Endothelial cell of umbilical vein (primary cell): ENCODE measurements at regions not wholly inside any gene's neighbourhood (a gene's known extent, or its start where the extent isn't known, plus 50 kb on each side); places are given as distances from the start of the nearest gene placed in this dataset.
A peak's percentile ranks its signal among the peaks of the same experiment; 100 is the strongest.

ENCODE experiments used
- BruUV-seq: library from RNA; stranded (reverse); fragments of 400-500 nt; replicated peaks from 2 replicates; lab custom pipeline; 2021; lab: Mats Ljungman, UMichigan
- CTCF ChIA-PET: fragments of 300-600, 350-600 bp; sonication (Branson Sonifier 250); formaldehyde crosslinking; loops from one replicate; lab custom pipeline; 2021; ENCODE audit warnings: antibody characterized with exemption, inconsistent platforms; lab: Charles Lee
- POLR2A ChIA-PET: fragments of 300-600, 350-600 bp; sonication (Branson Sonifier 250); formaldehyde crosslinking; loops from one replicate; lab custom pipeline; 2021; ENCODE audit warnings: antibody characterized with exemption, inconsistent platforms; lab: Charles Lee
- DNase-seq: peaks from one replicate; pipeline ENCODE4 v3.0.0-alpha.2; 2011; ENCODE audit warnings: low read depth, low spot score
- FAIRE-seq: peaks from 2 replicates; lab custom pipeline; 2011; peaks lifted over from hg19 to GRCh38; lab: Jason Lieb, UNC
- H2AFZ ChIP-seq: 2 replicates; pipeline ENCODE4 v1.6.0; 2012; ENCODE audit warnings: low read depth, low read length, control low read depth, inconsistent platforms
- H3K27ac ChIP-seq: 2 replicates; pipeline ENCODE4 v1.5.1; 2011; ENCODE audit warnings: low read depth, mild to moderate bottlenecking, control low read depth, low read length, moderate library complexity; ENCODE audit not compliant: insufficient read depth
- H3K27me3 ChIP-seq, 2 experiments: 2 replicates each; pipeline versions ENCODE4 v1.6.0 to v1.6.1; 2011; ENCODE audit warnings: low read length in 2 of 2, mixed read lengths in 1 of 2; ENCODE audit not compliant: control insufficient read depth in 2 of 2, insufficient read depth in 2 of 2
- H3K36me3 ChIP-seq, 2 experiments: 2 replicates in 1 of 2; 3 replicates in 1 of 2; pipeline ENCODE4 v1.5.1; 2011; ENCODE audit warnings: low read length in 2 of 2, mild to moderate bottlenecking in 1 of 2, moderate library complexity in 1 of 2; ENCODE audit not compliant: control insufficient read depth in 2 of 2, insufficient read depth in 2 of 2; ENCODE audit errors: extremely low read depth in 1 of 2
- H3K4me1 ChIP-seq: 3 replicates; pipeline ENCODE4 v1.5.1; 2011; ENCODE audit warnings: mild to moderate bottlenecking, low read length; ENCODE audit not compliant: control insufficient read depth, insufficient read depth; ENCODE audit errors: extremely low read depth
- H3K4me2 ChIP-seq: 2 replicates; pipeline ENCODE4 v1.6.1; 2011; ENCODE audit warnings: low read length, control low read depth, mixed read lengths; ENCODE audit not compliant: insufficient read depth
- H3K4me3 ChIP-seq, 3 experiments: fragments of 200-600 bp in 1 of 3; sonication (generic), shearing (Covaris generic) in 1 of 3; replicated peaks in 1 of 3; 2 replicates each; pipeline ENCODE4 v1.5.1; 2011 to 2016; ENCODE audit warnings: control low read depth in 3 of 3, low read length in 3 of 3, mild to moderate bottlenecking in 2 of 3, inconsistent platforms in 1 of 3, low read depth in 1 of 3, moderate library complexity in 1 of 3; ENCODE audit not compliant: insufficient read depth in 1 of 3
- H3K79me2 ChIP-seq: 2 replicates; pipeline ENCODE4 v1.6.0; 2012; ENCODE audit warnings: low read length, inconsistent platforms; ENCODE audit not compliant: control insufficient read depth, insufficient read depth
- H3K9ac ChIP-seq: replicated peaks from 2 replicates; pipeline ENCODE3; 2011; ENCODE audit warnings: low read length, control low read depth; ENCODE audit not compliant: insufficient read depth; ENCODE audit errors: extremely low read depth
- H3K9me1 ChIP-seq: replicated peaks from 3 replicates; pipeline ENCODE4 v1.6.0; 2011; ENCODE audit warnings: mild to moderate bottlenecking, low read length; ENCODE audit not compliant: control insufficient read depth, insufficient read depth; ENCODE audit errors: extremely low read depth
- H3K9me3 ChIP-seq: replicated peaks from 2 replicates; pipeline ENCODE4 v1.5.1; 2012; ENCODE audit warnings: low read length, inconsistent platforms; ENCODE audit not compliant: control insufficient read depth, insufficient read depth
- H4K20me1 ChIP-seq: replicated peaks from 2 replicates; pipeline ENCODE3; 2011; ENCODE audit warnings: mild to moderate bottlenecking, low read length; ENCODE audit not compliant: control insufficient read depth, insufficient read depth; ENCODE audit errors: extremely low read depth
- EZH2 ChIP-seq: IDR thresholded peaks from 2 replicates; pipeline ENCODE4 v1.6.1; 2012; ENCODE audit warnings: borderline replicate concordance, low read depth, mild to moderate bottlenecking, moderate library complexity, low read length, inconsistent platforms; ENCODE audit not compliant: severe bottlenecking
- FOS ChIP-seq: IDR thresholded peaks from 2 replicates; pipeline ENCODE4 v1.6.1; 2011; ENCODE audit warnings: mild to moderate bottlenecking, low read length, moderate library complexity, borderline replicate concordance; ENCODE audit not compliant: insufficient read depth
- GATA2 ChIP-seq: IDR thresholded peaks from 2 replicates; pipeline ENCODE4 v1.7.0; 2011; ENCODE audit warnings: low read depth, mild to moderate bottlenecking, moderate library complexity, mixed read lengths, low read length; ENCODE audit not compliant: insufficient read length, insufficient read depth
- JUN ChIP-seq: IDR thresholded peaks from 2 replicates; pipeline ENCODE4 v1.6.1; 2011; ENCODE audit warnings: borderline replicate concordance, low read depth; ENCODE audit not compliant: insufficient read length, insufficient read depth
- MYC ChIP-seq: IDR thresholded peaks from one replicate; pipeline ENCODE4 v1.6.1; 2011; ENCODE audit warnings: mild to moderate bottlenecking, low read depth, low read length
- POLR2A ChIP-seq: IDR thresholded peaks from 2 replicates; pipeline ENCODE4 v1.6.1; 2012; ENCODE audit warnings: low read depth, mild to moderate bottlenecking, control low read depth, low read length
- POLR2AphosphoS5 ChIP-seq: IDR thresholded peaks from 2 replicates; pipeline ENCODE4 v1.6.1; 2012; ENCODE audit warnings: low read depth, mild to moderate bottlenecking, control low read depth, low read length, moderate library complexity; ENCODE audit not compliant: insufficient read depth
- dilution Hi-C: fragments of 300-500 bp; cut with MboI; formaldehyde crosslinking; loops from one replicate; pipeline ENCODE4 v1.15.0; 2019; ENCODE audit warnings: low sequenced_read_pairs; ENCODE audit not compliant: extremely low pct_ligation_motif_present
- intact Hi-C: fragments of 100-400 bp; cut with micrococcal nuclease; formaldehyde crosslinking; loops from one replicate; pipeline ENCODE4 v1.10.0; 2022
- TF ChIP-seq, protein P1 (sequence below), 2 donors: IDR thresholded peaks; 1 replicate in 1 of 2; 2 replicates in 1 of 2; pipeline ENCODE4 v1.5.1; 2011; ENCODE audit warnings: low read length in 2 of 2, mild to moderate bottlenecking in 2 of 2, moderate library complexity in 2 of 2, control low read depth in 1 of 2, inconsistent platforms in 1 of 2, low read depth in 1 of 2; ENCODE audit not compliant: insufficient read depth in 1 of 2; ENCODE audit errors: extremely low read depth in 1 of 2
- TF ChIP-seq, protein P2 (sequence below): IDR thresholded peaks from 2 replicates; pipeline ENCODE4 v1.6.1; 2011; ENCODE audit not compliant: insufficient read depth, insufficient read length

DNA sequence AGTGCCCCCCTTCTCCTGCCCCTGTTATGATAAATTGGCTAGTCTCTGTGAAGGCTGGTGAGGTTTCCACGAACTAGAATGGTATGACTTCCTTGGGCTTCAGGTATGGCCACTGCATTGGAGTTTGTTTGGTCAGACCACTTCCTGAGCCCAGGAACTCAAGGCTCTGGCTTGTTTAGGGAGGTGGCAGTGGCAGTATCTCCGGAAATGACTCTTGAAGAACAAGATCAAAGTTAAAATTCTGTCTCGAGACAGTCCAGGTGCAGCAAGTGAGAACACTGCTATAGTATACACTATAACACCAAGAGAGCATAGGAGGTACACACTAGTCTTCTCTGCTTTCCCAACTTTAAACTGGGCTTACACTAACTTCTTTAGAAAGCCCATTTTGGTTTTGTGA lies 309.1 kb downstream of the KLF12 start:
- dilution Hi-C loops (no loop called here), intact Hi-C loops (no loop called here)
- Histone ChIP-seq H3K4me2 (no peak overlapping the region), H3K9ac (no peak overlapping the region), H3K79me2 (no peaks in the 10 kb centered on the region), H3K27me3 (no peaks in the 10 kb centered on the region), H4K20me1 (no peaks in the 10 kb centered on the region), H3K9me1 (no peaks in the 10 kb centered on the region), H3K9me3 (no peaks in the 10 kb centered on the region), H3K36me3 (no peaks in the 10 kb centered on the region), H3K4me3 (no peak overlapping the region), H2AFZ (no peak overlapping the region), H3K4me1 (peaks cover 12% of the 10 kb centered on the region), H3K27ac (no peak overlapping the region)
- DNase-seq (no peak), FAIRE-seq (no peak)
- POLR2A ChIA-PET: no interaction called here
- CTCF ChIA-PET: no interaction called here
- BruUV-seq: no TSS peak
- TF ChIP-seq, protein P1, sequence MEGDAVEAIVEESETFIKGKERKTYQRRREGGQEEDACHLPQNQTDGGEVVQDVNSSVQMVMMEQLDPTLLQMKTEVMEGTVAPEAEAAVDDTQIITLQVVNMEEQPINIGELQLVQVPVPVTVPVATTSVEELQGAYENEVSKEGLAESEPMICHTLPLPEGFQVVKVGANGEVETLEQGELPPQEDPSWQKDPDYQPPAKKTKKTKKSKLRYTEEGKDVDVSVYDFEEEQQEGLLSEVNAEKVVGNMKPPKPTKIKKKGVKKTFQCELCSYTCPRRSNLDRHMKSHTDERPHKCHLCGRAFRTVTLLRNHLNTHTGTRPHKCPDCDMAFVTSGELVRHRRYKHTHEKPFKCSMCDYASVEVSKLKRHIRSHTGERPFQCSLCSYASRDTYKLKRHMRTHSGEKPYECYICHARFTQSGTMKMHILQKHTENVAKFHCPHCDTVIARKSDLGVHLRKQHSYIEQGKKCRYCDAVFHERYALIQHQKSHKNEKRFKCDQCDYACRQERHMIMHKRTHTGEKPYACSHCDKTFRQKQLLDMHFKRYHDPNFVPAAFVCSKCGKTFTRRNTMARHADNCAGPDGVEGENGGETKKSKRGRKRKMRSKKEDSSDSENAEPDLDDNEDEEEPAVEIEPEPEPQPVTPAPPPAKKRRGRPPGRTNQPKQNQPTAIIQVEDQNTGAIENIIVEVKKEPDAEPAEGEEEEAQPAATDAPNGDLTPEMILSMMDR (IDR thresholded peaks at IDR 0.05; ENCODE audit: extremely low read depth in 1 of 2, insufficient read depth in 1 of 2, low read depth in 1 of 2, low read length in 2 of 2): no peak
- TF ChIP-seq JUN: no peak

DNA sequence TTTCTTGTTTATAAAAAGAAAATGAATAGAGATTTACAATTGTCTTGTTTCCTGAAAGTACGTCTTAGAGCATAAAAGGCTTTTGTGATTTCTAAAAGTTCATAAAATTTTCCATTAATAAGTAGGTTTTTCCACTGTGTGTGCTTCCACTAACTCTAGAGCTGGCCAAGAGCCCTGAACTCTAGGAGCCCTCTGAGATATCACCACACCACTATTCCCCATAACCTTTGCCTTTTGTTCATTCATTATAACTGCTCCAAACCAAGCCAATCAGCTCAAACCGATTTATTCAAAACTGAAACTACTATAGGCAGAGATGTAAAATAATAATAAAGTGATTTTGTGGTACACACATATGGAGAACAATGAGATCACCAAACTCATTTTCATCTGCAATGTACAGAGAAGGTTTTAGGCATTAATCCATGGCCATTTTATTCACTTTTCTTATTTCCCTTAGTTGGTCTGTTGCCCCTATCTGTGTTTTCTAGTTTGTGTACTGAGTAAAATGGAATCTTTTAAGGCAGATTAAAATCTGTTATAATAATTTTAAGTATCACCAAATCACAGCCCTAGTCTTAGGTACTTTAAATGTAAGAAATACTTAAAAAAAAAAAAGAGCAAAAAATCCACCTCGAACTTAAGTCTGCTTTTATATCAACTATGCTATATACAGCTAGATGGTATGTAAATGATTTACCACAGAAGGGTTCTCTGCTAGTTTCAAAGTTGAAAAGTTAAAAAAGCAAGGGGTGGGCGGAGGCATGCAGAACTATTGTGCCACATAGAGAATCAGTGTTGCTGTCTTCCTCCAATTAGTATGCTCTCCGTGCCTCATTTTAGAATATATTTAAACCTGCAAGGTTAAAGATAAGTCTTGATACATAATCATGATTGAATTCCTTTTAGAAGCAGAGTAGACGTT lies 311.3 kb downstream of the KLF12 start:
- no peak overlapping the region for H3K9ac ChIP-seq
- TF ChIP-seq POLR2A (no peak), GATA2 (no peak), FOS (no peak), POLR2AphosphoS5 (no peak), EZH2 (no peak), JUN (no peak), MYC (no peak)
- TF ChIP-seq, protein P2, sequence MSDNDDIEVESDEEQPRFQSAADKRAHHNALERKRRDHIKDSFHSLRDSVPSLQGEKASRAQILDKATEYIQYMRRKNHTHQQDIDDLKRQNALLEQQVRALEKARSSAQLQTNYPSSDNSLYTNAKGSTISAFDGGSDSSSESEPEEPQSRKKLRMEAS: no peak
- TF ChIP-seq, protein P1 (IDR thresholded peaks at IDR 0.05; ENCODE audit: extremely low read depth in 1 of 2, insufficient read depth in 1 of 2, low read depth in 1 of 2, low read length in 2 of 2): no peak
- H4K20me1 ChIP-seq: no peaks in the 10 kb centered on the region
- no peaks in the 10 kb centered on the region for H3K36me3 ChIP-seq
- intact Hi-C loops: no loop called here
- H3K79me2 ChIP-seq: no peaks in the 10 kb centered on the region
- H3K9me3 ChIP-seq: no peaks in the 10 kb centered on the region
- H2AFZ ChIP-seq: no peak overlapping the region
- ChIA-PET POLR2A (no interaction called here), CTCF (interaction anchor here (1.2 to 1.5 kb wide), 3 partner anchors 10 to 13 kb away, joined by 3 to 6 read pairs (median 4); no protein-coding TSS in a partner anchor)
- no peaks in the 10 kb centered on the region for H3K4me1 ChIP-seq
- H3K9me1 ChIP-seq: no peaks in the 10 kb centered on the region
- H3K27ac ChIP-seq: no peak overlapping the region
- dilution Hi-C loops: no loop called here
- no peaks in the 10 kb centered on the region for H3K27me3 ChIP-seq
- H3K4me3 ChIP-seq: no peak overlapping the region
- DNase-seq (peak; percentile 73), FAIRE-seq (peak; percentile 56)
- BruUV-seq: no TSS peak
- no peak overlapping the region for H3K4me2 ChIP-seq
